GM18505 (cell line): ENCODE measurements at regions not wholly inside any gene's neighbourhood (a gene's known extent, or its start where the extent isn't known, plus 50 kb on each side); places are given as distances from the start of the nearest gene placed in this dataset.
"Not testable (repeated sequence)": the region's sequence is repeated elsewhere in the genome, so short reads cannot be mapped to it uniquely, and the experiment has no call there.

Source experiments
- ATAC-seq: cut with Tn5 transposase; IDR thresholded peaks from one replicate; pipeline ENCODE4 v1.9.1; 2021; ENCODE audit not compliant: unreplicated experiment
- POLR2A ChIP-seq: IDR thresholded peaks from 4 replicates; pipeline ENCODE4 v1.6.1; 2011; ENCODE audit warnings: borderline replicate concordance; ENCODE audit not compliant: insufficient read depth, insufficient read length; ENCODE audit errors: extremely low read depth

DNA sequence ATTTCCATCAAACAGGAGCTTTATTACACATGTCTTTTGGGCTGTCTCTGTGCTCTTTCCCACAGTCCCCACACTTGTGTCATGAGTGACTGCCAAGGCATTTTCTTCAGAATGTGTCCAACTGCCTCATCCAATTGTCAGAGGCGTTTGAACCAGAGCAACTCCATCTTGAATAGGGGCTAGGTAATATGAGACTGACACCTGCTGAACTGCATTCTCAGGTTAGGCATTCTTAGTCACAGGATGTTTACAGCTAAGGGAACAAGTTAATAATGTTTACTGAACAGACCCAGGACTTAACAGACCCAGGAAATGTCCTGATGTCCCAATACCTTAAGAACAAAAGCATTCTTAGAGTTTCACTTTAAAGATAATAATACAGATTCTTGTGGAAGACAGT lies 595.5 kb downstream of the REEP3 start:
- no peak for ATAC-seq
- TF ChIP-seq POLR2A, result no peak

DNA sequence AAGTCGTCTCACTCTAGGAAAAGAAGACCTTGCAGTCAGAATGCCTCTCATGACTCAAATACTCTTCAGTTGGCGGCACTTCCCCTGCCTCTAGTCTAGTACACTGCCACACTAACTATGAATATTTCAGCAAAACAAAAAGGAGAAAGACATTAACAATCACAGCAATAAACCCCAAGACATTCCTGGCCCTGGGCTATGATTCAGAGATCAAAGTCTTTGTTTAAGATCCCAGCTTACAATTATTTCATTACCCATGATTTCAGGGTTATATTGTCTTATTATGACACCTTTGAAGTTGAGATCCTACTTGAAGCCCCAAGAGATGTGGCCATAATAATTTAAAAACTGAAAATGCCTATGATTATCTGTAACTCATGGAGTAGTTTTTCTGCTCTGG lies 597.5 kb downstream of the REEP3 start:
- ATAC-seq, result no peak
- TF ChIP-seq POLR2A, result no peak

DNA sequence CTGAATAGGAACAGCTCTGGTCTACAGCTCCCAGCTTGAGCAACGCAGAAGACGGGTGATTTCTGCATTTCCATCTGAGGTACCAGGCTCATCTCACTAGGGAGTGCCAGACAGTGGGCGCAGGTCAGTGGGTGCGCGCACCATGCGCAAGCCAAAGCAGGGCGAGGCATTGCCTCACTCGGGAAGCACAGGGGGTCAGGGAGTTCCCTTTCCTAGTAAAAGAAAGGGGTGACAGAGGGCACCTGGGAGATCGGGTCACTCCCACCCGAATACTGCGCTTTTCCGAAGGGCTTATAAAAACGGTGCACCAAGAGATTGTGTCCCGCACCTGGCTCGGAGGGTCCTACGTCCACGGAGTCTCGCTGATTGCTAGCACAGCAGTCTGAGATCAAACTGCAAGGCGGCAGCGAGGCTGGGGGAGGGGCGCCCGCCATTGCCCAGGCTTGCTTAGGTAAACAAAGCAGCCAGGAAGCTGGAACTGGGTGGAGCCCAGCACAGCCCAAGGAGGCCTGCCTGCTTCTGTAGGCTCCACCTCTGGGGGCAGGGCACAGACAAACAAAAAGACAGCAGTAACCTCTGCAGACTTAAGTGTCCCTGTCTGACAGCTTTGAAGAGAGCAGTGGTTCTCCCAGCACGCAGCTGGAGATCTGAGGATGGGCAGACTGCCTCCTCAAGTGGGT lies 599.2 kb downstream of the REEP3 start:
- ATAC-seq, result not testable (repeated sequence)

DNA sequence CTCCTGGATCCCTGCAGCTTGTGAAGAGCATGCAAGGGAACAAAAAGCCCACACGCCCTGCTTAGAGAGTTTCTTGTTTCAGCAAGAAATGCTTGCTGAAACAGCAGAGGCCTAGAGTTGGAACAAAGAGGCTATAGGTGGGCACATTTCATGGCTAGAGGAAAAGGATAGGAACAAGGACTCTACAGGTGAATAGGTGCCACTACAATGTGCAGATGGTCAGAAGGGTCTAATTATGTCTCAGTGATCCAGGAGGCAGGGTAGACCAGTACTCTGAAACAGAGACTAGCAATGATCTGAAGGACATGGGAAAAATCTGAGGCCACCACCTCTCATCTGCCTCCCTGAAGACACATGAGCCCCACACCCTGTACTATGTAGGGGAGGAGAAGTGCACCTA lies 609.0 kb downstream of the REEP3 start:
- ATAC-seq, result no peak
- no peak for TF ChIP-seq POLR2A

DNA sequence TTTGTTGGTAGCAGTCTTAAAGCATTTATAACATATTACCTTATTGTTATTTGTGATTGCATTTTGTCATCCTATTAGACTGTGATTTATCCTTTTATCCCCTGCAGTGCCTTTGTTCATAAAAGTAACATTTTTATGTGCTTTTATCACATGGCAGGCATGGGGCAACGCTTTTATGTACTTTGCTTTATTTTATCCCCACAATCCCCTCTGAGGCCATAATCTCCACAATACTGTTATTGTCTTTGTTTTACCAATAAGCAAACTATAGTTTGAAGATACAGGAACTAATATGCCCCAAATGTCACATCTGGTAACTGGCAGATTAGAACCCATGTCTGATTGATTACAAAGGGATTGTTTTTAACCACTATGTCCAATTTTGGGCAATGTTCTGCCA lies 613.5 kb downstream of the REEP3 start:
- TF ChIP-seq POLR2A, result no peak
- ATAC-seq, result no peak

DNA sequence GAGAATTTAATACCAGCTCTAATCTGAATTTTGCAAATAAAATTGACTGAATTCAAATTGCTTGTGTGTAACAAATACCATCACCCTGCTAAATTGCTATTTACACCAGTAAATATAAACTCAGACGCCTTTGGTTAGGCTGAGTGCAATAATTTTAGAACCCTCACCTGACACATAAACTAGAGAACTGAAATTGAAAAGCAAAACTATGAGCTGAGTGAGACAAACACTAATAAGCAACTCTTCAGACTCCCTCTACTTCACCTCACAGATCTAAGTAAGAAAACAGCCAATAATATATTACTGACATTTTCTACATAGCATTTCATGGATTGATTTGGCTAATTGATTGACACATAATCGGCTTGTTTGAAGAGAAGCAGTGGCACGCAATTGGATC lies 621.2 kb downstream of the REEP3 start:
- no peak for TF ChIP-seq POLR2A
- ATAC-seq, result no peak

DNA sequence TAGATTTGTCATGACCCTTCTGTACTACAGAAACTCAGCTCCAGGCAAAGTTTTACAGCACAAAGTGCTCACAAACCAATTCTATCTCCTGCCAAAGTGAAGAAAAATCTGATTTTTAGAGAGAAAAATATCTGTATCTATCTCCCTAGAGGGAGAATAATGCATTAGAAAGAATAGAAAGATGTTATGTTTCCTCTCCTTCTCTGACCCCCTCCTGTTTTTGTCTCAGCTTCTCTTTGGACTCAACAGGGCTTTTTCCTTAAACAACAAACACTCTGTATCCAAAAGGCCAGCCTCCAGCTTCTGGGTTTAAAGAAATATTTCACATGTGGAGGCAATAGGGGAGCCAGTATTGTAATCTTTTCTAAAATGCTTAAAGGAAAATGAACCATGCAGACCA lies 627.4 kb downstream of the REEP3 start:
- no peak for TF ChIP-seq POLR2A
- ATAC-seq, result no peak

DNA sequence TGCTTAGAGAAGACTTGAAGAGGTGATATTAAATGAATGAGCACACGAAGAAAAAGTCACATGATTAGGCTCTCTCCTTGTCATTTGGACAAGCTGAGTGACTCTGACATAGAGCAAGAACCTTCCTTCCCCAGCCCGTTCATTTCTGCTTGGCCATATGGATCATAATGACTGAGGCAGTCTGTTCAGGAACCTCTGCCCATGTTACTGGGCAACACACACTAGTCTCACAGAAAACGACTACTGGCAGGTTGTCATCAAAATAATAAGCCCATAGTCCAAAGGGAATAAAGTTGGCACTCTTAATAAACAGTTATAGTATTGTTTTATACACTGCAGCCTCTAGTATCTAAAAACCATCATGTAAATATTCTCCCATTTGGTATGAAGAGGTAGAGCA lies 635.0 kb downstream of the REEP3 start:
- no peak for TF ChIP-seq POLR2A
- ATAC-seq, result no peak

DNA sequence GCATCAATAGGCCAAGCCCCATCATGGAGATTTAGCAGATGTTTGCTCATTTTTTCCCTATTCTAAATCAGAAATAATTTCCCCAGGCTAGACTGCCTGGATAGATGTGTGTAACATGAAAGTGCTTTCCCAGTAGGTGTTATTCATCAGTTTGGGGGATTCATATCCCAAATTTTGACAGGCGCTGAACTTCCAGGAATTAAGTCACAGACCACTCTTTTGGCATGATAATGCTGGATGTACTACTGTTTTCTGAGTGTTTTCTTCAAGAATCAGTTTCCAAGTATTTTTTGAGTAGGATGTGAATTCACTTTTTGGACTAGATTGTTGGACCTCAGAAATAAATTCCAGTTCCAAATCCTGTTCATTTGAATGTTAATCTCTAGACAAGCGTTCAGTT lies 637.4 kb downstream of the REEP3 start:
- no peak for ATAC-seq
- no peak for TF ChIP-seq POLR2A

DNA sequence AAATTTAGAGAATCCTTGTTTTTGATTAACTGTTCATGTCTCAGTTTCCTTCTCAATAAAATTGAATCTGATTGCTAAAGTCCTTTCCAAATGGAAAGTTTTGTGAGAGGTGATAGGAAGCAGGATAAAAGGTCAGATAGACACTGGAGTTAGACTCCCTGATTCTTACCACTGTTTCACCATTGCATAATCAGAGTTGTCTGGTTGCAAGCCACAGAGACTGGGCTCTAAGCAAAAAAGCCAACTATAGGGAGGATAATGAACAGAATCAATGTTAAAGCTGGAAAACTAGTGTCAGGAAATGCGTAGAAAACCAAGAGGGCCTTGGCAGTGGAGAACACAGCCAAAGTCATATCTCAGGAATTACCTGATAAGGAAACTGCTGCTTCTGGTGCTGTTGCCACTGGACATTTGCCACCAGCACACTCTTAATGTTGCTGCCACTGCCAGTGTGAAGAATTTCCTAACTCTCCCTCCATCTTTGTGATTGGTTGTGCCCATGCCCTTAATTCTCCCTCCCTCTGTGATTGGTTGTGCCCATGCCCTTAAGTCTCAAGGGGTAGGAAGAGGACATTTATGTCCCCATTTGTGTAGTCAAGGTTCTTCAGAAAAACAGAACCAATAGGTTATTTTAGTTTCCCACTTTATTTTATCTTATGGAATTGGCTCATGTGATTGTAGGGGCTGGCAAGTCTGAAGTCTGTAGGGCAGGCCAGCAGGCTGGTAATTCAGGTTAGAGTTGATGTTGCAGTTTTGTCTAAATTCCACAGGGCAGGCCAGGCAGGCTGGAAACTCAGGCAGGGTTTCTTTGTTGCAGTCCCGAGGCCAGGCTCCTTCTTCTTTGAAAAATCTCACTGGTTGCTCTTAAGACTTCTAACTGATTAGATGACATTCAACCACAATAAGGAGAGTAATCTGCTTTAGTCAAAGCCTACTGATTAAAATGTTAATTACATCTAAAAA lies 639.0 kb downstream of the REEP3 start:
- ATAC-seq, result no peak
- no peak for TF ChIP-seq POLR2A

DNA sequence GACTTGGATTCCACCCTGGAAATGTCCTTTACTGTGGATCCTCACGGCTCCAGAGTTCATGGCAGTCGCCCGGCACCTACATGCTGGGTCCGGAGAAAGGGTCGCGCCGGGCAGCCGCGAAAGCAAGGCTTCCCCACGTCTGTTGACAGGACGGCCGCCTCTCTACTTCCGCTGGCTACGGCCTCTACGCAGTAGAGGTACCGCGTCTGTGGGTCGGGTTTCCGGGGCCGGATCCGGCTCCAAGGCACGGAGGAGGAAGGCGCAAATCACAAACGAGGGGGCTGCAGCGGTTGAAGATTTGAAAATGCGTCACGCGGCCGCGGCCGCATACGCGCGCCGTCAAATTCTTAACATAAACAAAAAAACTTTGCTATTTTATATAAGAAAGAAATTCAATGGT lies 649.6 kb downstream of the REEP3 start:
- TF ChIP-seq POLR2A, result no peak
- no peak for ATAC-seq

DNA sequence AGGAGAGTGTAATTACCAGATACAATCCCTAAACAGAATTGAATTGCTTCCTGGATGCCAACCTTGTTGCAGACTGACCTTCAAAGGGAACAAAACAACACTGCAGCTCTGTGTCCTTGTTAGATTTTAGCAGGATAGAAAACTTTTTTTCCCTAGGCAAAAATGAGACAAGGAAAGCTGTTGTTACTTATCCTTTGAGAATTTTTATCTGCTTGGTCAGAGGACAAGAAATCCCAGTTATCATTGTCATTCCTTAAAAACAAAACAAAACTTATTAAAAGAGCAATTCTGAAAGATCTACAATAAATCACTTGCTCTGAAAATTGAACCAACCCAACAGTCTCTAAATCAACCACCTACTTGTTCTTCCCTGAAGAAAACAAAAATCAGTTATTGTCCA lies 652.6 kb downstream of the REEP3 start:
- TF ChIP-seq POLR2A, result no peak
- no peak for ATAC-seq

DNA sequence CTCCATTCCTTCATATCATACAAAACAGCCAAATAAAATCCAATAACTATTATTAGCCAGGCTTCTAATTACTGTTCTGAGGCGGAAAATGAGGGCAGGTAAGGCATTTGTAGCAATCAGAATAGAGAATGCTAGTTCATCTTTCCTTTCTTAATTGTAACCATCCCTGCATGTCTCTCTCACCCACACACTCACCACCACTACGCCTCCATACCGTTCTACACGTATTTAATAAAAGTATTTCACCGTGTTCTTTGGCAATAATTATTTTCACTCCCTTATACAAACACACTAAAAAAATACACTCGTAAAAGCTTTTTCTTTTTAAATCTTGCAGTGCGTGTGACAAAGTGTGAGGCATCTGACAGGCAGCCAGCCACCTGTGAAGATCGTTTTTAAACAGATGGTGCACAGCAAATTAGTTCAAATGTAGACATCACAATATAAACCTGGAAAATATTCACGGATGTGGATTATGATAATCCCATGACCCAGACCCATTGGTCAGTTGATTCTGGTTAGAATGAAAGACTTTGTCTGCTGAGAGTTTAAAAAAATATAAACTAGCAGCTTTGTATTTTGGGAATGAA lies 653.6 kb downstream of the REEP3 start:
- ATAC-seq, result no peak
- TF ChIP-seq POLR2A, result no peak
